Stimulated activated CD8-positive, alpha-beta memory T cell treated with anti-CD3 and anti-CD28 coated beads, Interleukin-2, amount 100 ng/mL, for 48 hours (primary cell): ENCODE measurements at regions not wholly inside any gene's neighbourhood (a gene's known extent, or its start where the extent isn't known, plus 50 kb on each side); places are given as distances from the start of the nearest gene placed in this dataset.

ENCODE experiments used
- DNase-seq, 2 donors: peaks; one replicate each; pipeline ENCODE4 v3.0.0-alpha.2; 2020; ENCODE audit warnings: low read depth in 2 of 2

DNA sequence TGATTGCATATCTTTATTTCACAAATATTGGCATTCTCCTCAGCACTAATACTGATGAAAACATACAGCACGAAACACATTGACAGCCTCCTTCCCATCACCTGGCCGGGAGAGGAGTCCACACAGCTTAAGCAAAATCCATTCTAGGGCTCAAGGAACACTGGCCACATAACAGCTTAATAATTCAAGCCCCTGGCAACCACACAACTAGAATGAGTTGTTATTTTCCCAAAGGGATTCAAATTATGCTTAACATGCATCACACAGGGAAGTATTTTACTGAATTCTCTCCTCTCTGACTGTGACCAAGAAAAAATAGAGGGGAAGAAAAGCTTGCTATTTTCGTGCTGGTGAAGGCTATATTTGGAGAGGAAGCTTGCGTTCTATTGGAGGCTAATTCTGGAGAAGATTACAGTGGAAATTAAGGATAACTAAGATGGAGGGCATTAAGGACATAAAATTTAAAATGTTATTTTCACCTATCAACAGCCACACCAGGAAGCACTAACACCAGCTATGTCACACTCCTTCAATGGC, 198.5 kb downstream of the ADGRG6 start:
- no peak for DNase-seq

DNA sequence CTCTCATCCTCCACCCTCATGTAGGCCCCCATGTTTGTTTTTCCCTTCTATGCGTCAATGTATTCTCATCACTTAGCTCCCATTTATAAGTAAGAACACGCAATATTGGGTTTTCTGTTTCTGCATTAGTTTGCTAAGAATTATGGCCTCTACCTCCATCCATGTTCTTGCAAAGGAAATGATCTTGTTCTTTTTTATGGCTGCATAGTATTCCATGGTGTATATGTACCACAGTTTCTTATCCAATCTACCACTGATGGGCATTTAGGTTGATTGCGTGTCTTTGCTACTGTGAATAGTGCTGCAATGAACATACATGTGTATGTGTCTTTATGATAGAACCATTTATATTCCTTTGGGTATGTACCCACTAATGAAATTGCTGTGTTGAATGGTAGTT, 200.0 kb downstream of the ADGRG6 start:
- DNase-seq = no peak

DNA sequence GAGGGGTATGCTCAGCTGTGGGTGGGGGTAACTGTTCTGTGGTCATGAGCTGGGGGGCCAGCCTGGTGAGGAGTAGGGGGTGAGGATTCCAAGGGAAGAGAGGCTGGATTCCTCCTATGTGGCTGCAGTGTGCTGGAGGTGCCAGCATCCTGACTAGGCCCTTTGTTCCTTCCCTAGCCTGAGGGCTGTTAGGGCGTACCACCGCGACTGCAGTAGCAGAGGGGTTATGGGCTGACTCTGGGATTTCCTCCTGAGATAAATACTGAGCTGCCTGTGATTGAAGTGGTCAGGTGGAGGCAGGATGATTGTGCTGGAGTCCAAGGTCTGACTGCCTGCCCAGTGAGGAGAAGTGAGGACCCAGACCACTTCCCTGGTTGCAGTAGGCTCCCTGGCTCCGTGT, 205.3 kb downstream of the ADGRG6 start:
- DNase-seq = no peak

DNA sequence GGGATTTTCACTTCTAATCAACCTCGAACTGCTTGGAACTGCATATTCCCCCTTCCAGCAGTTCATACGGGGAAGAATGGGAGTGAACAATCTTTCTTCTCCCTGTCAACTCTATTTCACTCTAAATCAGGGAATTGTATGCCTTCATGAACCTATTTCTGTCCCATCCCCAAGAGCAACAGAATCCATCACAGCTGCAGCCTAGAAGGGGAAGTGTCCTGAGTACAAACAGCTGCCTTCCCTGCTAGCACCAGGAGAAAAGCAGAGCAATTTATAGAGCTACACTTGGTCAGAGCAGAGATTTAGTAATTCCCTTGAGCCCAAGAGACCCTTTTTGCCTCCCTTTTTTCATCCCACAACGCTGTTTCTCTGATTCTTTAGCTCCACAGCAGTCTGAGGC, 208.4 kb downstream of the ADGRG6 start:
- no peak for DNase-seq

DNA sequence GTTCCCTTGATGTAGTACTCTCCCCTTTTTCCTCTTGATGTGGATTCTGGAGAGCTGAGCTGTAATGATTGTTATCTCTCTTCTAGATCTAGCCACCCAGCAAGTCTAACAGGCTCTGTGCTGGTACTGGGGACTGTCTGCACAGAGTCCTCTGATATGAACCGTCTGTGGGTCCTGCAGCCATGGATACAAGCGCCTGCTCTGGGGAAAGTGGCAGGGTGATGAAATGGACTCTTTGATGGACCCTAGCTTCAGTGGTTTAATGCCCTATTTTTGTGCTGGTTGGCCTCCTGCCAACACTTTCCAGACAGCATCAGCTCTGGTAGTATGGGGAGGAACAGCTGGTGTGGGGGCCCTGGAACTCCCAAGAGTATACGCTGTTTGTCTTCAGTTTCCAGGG, 216.3 kb downstream of the ADGRG6 start:
- no peak for DNase-seq

DNA sequence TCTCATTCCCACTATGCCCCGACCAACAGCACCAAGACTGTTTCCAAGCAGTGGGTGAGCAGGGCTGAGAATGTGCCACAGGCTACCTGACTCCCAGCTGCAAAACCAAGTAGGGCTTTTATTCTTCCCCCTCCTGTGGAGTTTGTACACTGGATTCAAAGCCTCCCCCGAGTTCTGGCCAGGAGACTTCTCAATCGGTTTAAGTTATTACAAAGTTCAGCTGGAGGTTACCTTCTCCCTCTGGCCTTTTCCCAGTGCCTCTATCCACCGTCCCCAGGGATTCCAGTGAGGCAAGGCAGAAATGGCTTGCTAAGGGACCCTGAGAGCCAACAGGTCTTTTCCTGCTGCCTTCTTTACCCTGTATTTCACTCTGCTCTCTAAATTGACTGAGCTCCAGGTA, 217.0 kb downstream of the ADGRG6 start:
- no peak for DNase-seq

DNA sequence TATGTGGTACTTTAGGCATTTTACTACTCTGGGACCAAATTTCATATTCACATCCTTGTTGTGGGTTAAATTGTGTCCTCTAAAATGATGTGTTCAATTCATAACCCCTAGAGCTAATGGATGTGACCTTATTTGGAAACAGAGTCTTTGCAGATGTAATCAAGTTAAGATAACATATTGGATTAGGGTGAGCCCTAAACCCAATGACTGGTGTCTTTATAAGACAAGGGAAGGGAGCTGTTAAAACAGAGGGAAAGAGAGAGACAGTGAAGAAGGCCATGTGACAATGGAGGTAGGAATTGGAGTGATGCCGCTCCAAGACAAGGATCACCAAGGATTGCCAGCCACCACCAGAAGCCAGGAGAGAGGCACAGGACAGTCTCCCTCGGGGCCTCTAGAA, 220.0 kb downstream of the ADGRG6 start:
- no peak for DNase-seq

DNA sequence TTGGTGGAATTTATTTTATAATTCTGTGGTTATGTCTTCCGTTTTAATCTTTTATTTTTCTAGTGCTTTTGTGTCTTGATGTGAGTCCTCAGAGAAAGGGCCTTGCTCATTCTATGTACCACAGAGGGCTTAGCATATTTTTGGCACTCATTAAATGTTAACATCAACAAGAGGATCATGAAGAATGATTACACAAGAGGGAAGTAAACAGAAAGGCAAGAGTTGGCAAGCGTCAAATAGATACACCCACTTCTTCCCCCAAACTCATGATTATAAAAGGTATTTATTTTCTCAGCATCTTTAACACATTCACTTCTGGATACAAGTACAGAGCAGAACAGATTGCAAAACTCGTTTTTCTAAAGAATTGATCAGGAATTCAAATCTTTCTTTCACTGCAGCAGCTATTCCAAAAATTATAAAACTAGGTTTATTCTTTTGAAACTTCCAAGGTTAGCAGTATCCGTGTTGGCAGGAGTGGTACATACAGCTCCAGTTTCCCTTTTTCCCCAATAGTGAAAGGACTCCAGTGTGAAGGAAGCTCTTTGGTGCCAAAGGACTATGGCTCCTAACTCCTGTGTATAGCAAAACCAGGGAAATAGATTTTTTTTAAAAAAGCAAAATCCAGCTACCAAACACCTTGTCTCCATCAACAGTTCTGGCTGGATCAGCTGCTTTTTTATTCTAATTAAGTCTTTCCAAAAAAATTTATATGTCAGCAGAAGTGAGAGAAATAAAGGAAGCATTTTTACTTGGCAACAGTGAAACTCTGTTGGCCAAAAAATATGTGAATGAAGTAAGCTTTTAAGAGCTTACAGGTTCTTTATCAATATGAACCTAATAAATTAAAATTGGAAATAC, 221.9 kb downstream of the ADGRG6 start:
- DNase-seq = no peak

DNA sequence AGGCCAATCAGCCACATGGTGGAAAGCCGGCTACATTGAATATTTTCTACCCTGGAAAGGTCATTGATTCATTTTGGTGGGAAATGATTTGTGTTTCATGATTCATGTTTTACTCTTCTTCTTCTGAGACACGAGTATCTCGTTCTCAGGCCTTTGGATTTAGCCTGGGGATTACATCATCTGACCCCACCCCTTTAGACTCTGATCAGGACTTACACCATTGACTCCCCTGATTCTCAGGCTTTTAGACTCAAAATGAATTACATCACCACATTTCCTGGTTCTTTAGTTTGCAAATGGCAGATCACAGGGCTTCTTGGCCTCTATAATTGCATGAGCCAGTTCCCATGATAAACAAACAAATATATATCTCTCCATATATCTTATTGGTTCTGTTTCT, 228.8 kb downstream of the ADGRG6 start:
- DNase-seq = no peak

DNA sequence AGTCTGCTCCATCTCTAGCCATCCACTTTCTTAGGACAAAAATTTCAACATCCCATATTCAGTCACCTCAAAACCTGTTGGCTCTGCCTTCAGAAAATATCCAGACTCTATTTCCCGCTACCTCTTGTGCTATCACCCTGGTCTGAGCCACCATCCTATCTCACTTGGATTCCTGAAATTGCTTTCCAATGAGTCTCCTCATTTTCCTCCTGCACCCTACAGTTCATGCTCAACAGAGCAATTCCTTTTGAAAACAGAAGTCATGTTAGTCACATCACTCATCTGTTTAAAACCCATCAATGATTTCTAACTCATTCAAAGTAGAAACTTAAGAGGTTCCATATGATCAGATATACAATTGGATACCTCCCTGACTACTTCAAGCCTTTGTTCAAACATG, 229.9 kb downstream of the ADGRG6 start:
- no peak for DNase-seq

DNA sequence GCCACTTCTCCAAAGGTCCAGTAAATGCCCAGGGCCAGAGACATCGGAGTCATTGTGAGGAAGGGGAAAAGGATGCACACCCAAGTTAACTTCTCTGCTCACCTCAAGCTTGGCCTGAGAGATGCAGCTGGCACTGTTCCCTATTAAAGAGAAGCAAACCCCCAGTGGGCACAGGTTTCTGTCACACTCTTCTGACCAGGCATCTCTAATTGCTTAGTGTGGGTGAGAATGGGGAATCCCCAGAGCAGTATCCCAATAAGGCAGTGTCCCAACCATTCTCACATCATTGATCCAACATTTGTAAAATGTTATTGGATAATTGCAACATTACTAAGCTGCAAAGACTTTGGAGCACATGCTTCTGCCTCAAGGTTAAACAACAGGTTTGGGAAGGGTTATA, 232.3 kb downstream of the ADGRG6 start:
- DNase-seq = no peak

DNA sequence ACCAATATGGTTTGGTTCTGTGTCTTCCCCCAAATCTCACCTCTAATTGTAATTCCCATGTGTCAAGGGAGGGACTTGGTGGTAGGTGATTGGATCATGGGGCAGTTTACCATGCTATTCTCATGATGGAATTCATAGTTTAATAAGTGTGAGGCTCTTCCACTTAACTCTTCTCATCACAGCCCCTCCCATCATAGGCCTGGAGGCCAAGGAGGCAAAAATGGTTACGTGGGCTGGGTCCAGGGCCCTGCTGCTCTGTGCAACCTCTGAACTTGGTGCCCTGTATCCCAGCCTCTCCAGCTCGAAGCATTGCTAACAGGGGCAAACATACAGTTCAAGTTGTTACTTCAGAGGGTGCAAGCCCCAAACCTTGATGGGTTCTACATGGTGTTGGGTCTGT, 232.7 kb downstream of the ADGRG6 start:
- no peak for DNase-seq

DNA sequence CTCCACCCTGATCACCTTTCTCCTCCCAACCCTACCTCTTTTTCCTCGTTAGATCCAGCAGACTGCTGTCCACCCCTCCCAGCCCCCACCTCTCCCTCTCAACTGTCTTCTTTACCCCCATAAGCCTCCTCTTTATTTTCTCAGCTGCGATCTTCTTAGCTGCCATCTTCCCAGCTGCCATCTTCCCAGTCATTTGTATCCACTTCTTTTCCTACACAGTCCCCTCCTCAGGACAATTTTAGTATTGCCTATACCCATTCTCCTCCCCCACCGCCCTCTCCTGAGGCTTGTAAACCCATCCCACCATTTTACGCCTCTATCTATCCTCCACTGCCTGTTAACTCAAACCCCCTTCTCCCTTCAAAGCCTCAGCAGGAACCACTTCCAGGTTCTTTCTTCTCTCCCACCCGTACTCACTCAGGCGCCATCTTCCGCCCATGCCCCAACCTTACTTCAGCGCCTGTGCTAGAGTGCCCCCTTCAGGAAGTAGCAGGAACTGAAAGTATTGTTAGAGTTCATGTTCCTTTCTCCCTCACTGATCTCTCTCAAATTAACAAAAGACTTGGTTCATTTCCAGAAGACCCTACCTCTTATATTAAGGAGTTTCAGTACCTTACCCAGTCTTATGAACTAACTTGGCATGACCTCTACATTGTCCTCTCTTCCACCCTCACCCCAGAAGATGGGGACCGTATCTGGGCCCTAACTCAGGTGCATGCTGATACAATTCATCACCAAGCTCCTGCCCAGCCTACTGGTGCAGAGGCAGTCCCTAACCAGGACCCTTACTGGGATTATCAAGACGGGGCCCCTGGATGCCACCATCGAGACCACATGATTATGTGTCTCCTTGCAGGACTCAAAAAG, 236.0 kb downstream of the ADGRG6 start:
- DNase-seq = no peak

DNA sequence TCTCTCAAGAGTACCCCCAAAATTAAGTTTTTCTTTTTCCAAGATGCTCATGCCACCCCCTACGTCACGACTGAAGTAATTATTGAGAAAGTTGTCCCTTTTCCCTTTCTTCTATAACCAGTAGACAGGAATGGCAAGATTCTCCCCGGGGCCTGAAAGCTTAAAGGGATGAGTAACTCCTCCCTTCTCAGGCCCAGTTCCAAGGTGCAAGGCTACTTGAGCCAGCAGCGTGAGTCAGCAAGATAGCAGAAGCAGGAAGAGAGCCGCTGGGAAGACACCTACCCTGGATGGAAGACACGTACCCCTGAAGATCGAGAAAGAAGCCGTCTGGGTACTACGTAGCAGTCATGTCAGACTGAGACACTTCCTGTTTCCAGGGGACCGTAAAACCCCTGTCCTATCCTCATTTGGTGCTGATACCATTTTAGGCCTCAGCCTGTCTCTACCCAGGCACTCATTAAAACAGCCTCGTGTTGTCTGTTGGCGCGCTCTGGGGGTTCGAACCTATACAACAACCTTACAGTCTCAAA, 241.0 kb downstream of the ADGRG6 start:
- DNase-seq = no peak

DNA sequence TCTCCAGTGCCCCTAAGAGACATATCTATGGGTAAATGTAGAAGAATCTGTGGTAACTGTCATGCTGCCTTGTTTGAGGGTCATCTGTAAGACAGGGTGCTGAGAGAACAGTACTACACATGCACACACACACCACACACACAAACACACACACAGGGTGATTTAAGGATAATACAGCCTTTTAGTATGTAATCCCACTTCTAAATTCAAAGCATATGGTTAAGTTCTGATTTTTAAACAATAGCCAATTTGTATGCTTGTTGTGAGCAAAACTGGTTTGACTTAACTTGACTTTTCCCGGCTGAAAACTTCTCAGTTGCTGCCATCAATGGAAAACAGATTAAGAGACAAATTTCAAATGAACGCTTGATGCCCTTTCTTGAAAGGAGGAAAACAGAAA, 241.8 kb downstream of the ADGRG6 start:
- DNase-seq = no peak

DNA sequence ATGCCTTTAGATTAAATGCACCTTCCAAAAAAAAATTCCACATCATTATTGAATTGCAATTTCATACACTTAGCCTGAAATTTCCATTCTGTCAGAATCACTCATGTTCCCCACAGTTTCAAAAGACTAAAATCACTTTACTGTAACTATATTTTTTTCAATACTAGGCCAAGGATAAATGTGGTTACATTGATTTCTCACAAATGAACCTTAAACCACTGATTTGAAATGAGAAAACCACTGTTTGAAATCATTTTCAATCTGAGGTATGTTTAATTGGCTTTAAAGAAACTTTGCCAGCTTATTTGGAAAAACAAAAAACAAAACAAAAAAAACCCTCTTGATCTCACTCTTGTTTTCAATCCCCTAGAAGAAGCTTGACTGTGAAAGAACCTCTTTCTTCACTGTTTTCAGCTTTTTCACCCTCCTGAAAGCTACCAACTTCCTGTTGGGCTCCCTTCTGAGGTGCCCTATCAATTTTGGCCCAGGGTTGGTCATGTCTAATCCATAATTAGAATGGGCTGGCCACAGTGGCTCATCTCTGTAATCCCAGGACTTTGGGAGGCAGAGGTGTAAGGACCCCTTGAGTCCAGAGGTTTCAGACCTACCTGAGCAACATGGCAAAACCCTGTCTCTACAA, 242.5 kb downstream of the ADGRG6 start:
- DNase-seq = no peak

DNA sequence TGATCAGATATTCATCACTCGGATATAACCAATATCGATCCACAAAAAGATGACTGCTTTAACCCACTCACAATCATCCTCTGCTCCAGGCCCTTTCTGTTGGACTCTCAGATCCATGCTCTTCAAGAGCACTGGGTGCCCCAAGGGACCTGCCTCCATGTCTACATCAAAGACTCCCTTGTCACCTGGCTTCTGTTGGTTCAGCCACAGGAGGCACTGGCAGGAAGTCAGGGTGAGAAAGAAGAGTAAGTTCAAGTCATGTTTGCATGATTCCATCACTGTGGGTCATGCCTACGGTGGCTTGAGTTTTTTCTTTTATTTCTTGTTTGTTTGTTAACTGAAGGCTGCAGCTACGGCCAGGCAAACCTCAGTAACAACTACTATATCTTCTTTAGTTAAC, 243.3 kb downstream of the ADGRG6 start:
- DNase-seq = no peak

DNA sequence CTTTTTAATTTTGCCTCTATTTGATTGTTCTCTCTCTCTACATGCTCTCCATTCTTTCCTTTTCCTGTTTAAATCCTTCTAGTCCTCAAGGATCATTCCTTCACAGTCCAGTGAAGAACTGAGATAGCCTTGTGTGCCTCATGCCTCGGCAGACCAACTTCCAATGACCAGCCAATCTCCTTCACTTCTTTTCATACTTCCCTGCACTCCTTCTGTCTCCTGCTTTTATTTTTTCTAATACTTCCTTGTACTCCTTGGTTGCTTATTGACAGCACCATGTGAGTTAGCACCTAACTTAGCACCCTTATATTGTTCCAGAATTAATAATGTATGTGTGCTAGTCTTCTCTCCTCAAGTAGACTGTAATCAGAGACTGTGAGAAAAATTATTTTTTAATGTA, 246.8 kb downstream of the ADGRG6 start:
- no peak for DNase-seq

DNA sequence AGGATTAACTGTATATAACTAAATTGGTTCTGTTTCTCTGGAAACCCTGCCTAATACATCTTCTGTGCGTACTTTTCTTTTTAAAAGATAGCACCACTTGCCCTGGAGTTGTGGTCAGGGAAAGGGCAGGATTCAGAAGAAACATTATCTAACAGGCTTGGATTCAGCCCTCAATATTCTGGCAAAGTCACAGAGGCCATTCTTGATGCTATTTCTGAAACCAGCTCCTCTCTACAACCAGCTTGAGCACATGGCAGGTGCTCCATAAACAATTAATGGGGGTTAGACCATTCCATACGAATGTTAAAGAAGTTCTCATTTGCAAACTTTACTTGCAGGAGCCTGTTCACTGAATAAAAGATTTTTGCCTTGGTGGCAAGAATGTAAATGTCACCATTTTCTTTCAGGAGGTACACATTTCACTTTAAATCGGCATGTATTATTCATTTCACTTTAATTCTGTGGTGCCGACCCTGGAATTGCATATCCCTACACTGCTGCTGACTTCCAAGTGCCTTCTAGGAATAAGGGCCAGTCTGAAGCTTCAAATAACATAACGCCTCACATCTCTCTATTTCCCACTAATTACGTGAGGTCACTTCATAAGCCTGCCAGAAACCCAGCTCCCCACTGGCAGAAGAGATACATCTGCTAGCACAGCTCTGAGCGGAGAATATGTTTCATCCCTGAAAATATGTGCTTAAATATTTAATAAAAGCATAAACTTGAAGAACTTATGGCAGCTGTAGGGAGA, 248.7 kb downstream of the ADGRG6 start:
- DNase-seq = no peak

DNA sequence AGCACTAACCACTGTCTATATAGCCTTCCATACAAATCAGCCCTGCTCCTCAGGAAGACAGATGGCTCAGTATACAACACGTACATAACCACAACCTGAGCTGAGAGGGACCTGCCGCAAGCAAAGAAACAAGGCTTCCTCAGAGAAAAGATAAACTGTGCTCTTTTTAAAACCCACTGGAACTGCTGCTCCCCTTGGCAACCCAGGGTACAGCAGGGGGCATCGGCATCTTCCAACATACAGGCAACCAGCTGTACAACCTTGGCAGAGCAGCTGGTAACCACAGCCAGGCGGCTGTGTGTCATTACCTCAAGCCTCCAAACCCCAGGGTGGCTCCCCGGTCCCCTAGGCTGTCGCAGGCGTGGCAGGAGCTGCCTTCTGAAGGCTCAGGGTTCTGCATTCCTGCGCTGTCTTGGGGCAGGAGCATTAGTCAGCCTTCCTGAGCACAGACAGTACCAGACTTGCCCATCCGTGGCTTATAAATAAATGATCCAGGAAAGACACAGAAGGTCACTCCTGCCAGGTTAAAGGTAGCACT, 249.5 kb downstream of the ADGRG6 start:
- DNase-seq = peak; percentile 16 to 26

DNA sequence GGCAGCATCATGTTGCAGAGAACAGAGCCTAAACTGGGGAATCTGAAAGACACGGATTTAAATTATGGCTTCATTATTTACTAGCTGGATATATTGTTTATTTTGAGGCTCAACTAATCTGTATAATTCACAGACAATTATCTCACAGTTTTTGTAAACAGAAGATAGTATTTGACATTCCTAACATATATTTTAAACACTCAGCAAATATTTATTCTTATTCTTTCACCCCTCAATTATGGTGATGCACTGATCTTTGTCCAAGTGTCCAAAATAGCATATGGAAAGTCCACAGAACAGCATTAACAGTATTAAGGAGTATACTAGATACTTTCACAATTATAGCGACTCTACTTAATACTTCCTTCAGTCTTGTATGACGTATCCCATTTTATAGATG, 257.0 kb downstream of the ADGRG6 start:
- DNase-seq = no peak
